Fibroblast of mammary gland (primary cell): ENCODE measurements at regions not wholly inside any gene's neighbourhood (a gene's known extent, or its start where the extent isn't known, plus 50 kb on each side); places are given as distances from the start of the nearest gene placed in this dataset.
A peak's percentile ranks its signal among the peaks of the same experiment; 100 is the strongest.
"Not testable (repeated sequence)": the region's sequence is repeated elsewhere in the genome, so short reads cannot be mapped to it uniquely, and the experiment has no call there.

Experiments
- DNase-seq: peaks from one replicate; pipeline ENCODE4 v3.0.0-alpha.2; 2010; ENCODE audit warnings: low read depth
- H3K4me3 ChIP-seq: 2 replicates; pipeline ENCODE4 v1.5.1; 2011; ENCODE audit warnings: low read depth, mild to moderate bottlenecking, low read length, moderate library complexity; ENCODE audit not compliant: control insufficient read depth
- TF ChIP-seq, protein P1 (sequence below): conservative IDR thresholded peaks from 2 replicates; pipeline ENCODE4 v1.5.1; 2011; ENCODE audit warnings: low read depth, low read length, inconsistent platforms; ENCODE audit not compliant: control insufficient read depth, insufficient read depth

DNA sequence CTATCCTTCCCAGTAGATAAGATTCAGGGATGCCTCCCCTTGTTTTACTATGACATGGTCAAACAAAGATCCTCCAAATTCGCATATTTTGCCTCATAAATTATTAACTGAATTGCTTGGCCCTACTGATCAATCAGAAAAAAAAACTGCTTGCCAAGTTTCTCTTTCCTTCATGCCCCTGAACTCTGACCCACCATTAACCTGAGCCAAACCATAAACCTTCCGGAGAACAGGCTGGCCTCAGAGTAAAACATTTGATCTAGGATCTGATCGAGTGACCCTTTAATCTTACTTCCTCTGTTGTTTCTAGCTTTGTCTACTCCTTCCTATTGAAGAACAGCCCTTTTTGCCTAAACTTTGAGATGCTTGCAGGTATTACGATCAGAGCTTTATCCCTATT lies 209.7 kb upstream of the FAM47A start:
- DNase-seq = no peak
- H3K4me3 ChIP-seq = no peak overlapping the region
- TF ChIP-seq, protein P1, sequence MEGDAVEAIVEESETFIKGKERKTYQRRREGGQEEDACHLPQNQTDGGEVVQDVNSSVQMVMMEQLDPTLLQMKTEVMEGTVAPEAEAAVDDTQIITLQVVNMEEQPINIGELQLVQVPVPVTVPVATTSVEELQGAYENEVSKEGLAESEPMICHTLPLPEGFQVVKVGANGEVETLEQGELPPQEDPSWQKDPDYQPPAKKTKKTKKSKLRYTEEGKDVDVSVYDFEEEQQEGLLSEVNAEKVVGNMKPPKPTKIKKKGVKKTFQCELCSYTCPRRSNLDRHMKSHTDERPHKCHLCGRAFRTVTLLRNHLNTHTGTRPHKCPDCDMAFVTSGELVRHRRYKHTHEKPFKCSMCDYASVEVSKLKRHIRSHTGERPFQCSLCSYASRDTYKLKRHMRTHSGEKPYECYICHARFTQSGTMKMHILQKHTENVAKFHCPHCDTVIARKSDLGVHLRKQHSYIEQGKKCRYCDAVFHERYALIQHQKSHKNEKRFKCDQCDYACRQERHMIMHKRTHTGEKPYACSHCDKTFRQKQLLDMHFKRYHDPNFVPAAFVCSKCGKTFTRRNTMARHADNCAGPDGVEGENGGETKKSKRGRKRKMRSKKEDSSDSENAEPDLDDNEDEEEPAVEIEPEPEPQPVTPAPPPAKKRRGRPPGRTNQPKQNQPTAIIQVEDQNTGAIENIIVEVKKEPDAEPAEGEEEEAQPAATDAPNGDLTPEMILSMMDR = no peak

DNA sequence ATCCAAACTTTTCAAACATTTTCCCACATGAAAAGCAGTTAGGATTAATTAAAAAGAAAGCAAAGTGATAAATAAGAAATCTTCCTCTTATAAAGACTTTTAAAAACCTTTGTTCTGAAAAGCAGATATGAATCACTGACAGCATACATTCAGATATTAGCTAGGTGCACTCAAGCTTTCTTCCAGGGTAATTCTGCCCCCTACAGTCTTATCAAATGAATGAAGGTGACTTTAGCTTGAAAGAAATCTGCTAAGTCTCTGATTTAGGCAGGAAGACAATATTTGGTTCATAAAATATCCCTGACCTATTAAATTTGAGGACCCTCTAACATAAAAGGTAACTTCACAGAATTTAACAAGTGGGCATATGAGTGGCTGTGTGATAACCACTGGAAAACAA lies 209.1 kb upstream of the FAM47A start:
- TF ChIP-seq, protein P1 = no peak
- no peak overlapping the region for H3K4me3 ChIP-seq
- no peak for DNase-seq

DNA sequence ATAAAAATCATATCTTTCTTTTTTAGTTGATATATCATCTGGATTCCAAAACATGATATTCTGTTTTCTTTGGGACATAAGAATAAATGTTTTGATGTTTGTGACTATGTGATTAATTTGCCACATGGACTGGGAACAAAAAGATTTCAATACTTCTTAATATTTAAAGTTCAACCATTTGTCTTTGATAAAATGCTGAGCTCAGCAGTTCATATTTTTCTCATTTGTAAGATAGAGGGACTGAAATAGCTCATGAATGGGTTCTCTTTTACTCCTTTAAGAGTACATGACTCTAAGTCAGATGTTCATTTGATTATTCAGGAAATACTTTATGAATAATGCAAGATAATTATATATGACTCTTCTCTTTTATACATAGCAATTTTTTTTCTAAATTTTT lies 205.9 kb upstream of the FAM47A start:
- TF ChIP-seq, protein P1 = no peak
- H3K4me3 ChIP-seq = no peak overlapping the region
- no peak for DNase-seq

DNA sequence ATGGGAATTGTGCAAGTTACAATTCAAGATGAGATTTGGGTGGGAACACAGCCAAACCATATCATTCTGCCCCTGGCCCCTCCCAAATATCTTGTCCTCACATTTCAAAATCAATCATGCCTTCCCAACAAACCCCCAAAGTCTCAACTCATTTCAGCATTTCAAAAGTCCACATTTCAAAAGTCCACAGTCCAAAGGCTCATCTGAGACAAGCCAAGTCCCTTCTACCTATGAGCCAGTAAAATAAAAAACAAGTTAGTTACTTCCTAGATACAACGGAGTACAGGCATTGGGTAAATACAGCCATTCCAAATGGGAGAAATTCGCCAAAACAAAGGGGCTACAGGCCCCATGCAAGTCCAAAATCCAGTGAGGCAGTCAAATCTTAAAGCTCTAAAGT lies 203.3 kb upstream of the FAM47A start:
- not testable (repeated sequence) for H3K4me3 ChIP-seq, DNase-seq

DNA sequence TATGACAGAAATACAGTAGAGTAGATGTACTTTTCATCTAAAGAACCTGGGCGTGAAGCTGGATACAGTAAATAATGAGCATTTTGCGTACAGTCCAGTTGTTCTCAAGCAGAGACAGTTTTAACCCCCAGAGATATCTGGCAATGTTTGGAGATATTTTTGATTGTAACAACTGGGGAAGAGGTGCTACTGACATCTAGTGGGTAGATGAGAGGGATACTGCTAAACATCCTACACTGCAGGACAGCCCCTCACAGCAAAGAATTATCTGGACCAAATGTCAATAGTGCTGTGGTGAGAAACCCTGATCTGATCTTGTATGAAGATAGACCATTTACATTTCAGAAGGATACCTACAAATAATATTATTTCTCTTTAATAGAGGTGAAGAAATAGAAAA lies 200.2 kb upstream of the FAM47A start:
- DNase-seq = no peak
- TF ChIP-seq, protein P1 = peak; percentile 18
- H3K4me3 ChIP-seq = no peak overlapping the region

DNA sequence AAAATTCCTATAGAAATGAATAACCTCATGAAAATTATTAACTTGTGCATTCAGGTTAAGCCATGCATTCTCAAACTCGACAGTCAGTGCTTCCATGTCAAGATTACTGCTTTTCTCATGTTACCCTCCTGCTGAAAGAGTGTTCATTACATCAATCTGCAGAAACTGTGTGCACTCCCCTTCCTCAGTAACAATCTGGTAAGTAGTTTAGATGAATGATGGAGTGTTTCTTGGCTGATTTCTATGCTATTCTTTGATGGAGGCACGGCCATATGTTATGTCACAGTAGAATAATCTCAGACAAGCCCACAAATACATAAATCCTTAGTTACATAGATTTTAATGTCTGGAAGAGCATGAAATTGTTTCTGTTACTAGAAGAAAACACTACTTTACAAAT lies 193.3 kb upstream of the FAM47A start:
- TF ChIP-seq, protein P1 = no peak
- H3K4me3 ChIP-seq = no peak overlapping the region
- no peak for DNase-seq

DNA sequence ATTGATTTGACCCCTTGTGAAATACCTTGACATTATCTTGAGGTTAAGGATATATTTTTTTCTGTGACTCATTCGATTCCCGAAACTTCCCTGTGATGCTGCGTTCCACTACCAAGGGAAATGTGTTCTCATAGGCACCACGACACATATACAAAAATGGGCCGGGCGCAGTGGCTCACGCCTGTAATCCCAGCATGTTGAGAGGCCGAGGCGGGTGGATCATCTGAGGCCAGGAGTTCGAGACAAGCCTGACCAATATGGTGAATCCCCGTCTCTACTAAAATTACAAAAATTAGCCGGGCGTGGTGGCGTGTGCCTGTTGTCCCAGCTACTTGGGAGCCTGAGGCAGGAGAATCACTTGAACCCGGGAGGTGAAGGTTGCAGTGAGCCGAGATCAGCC lies 188.3 kb upstream of the FAM47A start:
- not testable (repeated sequence) for DNase-seq, H3K4me3 ChIP-seq

DNA sequence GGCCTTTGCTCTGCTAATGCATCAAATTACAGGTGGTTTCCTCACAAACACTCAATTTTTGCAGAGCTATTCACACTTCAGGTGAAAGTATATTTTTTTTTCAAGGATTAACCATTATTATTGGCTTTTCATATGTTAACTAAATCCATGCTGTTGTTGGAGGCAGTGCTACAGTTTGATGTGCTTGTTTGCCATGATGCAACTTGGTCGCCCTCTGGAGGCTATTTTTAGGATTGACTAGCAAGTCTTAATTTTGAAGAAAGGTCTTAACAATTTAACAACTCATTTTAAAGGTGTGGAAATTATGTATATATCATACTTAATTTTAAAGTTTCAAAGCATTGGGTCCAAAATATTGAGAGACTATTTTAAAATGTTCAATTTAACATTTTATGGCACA lies 168.8 kb upstream of the FAM47A start:
- peak; percentile 58 for DNase-seq
- no peak overlapping the region for H3K4me3 ChIP-seq
- TF ChIP-seq, protein P1 = peak; percentile 60
